Skeletal muscle satellite cell (primary cell): ENCODE measurements at regions not wholly inside any gene's neighbourhood (a gene's known extent, or its start where the extent isn't known, plus 50 kb on each side); places are given as distances from the start of the nearest gene placed in this dataset.

Source experiments
- H3K27me3 ChIP-seq: 2 replicates; pipeline ENCODE4 v1.7.0; 2013; ENCODE audit warnings: low read length; ENCODE audit not compliant: control insufficient read depth, insufficient read depth
- H3K36me3 ChIP-seq: 2 replicates; pipeline ENCODE4 v1.7.0; 2013; ENCODE audit warnings: mild to moderate bottlenecking, control low read depth, low read length; ENCODE audit not compliant: insufficient read depth
- H3K4me1 ChIP-seq: 2 replicates; pipeline ENCODE4 v1.7.0; 2013; ENCODE audit warnings: low read length; ENCODE audit not compliant: control insufficient read depth, insufficient read depth
- H3K4me2 ChIP-seq: 2 replicates; pipeline ENCODE4 v1.7.0; 2013; ENCODE audit warnings: mild to moderate bottlenecking, low read length
- H3K4me3 ChIP-seq: 2 replicates; pipeline ENCODE4 v1.7.0; 2013; ENCODE audit warnings: low read length
- H3K9ac ChIP-seq: 2 replicates; pipeline ENCODE4 v1.7.0; 2013; ENCODE audit warnings: mild to moderate bottlenecking, low read depth, low read length, moderate library complexity
- H3K9me3 ChIP-seq: replicated peaks from 2 replicates; pipeline ENCODE4 v1.7.0; 2013; ENCODE audit warnings: mild to moderate bottlenecking, control low read depth, low read length

GRCh38 chr20:12177657-12178293, 260.1 kb downstream of the BTBD3 start:
- H3K9me3 ChIP-seq: no peaks in the 10 kb centered on the region
- no peak overlapping the region for H3K9ac ChIP-seq

GRCh38 chr20:12179692-12180091, 262.0 kb downstream of the BTBD3 start:
- H3K36me3 ChIP-seq: no peaks in the 10 kb centered on the region
- H3K4me3 ChIP-seq: no peak overlapping the region
- H3K4me1 ChIP-seq: peaks cover 6% of the 10 kb centered on the region
- no peak overlapping the region for H3K4me2 ChIP-seq
- H3K9ac ChIP-seq: no peak overlapping the region
- H3K27me3 ChIP-seq: no peaks in the 10 kb centered on the region
- H3K9me3 ChIP-seq: no peaks in the 10 kb centered on the region

More at GRCh38 chr20:12177657-12178293, 260.1 kb downstream of the BTBD3 start:
- H3K4me2 ChIP-seq: no peak overlapping the region
- H3K36me3 ChIP-seq: no peaks in the 10 kb centered on the region
- H3K4me3 ChIP-seq: no peak overlapping the region
- peaks cover 6% of the 10 kb centered on the region for H3K4me1 ChIP-seq
- no peaks in the 10 kb centered on the region for H3K27me3 ChIP-seq

GRCh38 chr20:12180107-12180661, 262.5 kb downstream of the BTBD3 start:
- no peaks in the 10 kb centered on the region for H3K9me3 ChIP-seq
- no peak overlapping the region for H3K9ac ChIP-seq
- H3K4me1 ChIP-seq: peaks cover 6% of the 10 kb centered on the region
- H3K4me2 ChIP-seq: no peak overlapping the region
- no peaks in the 10 kb centered on the region for H3K36me3 ChIP-seq
- no peak overlapping the region for H3K4me3 ChIP-seq
- no peaks in the 10 kb centered on the region for H3K27me3 ChIP-seq

- no peak overlapping the region for H3K4me3 ChIP-seq
- no peaks in the 10 kb centered on the region for H3K4me1 ChIP-seq
- H3K9ac ChIP-seq: no peak overlapping the region
- H3K9me3 ChIP-seq: no peaks in the 10 kb centered on the region
- no peaks in the 10 kb centered on the region for H3K36me3 ChIP-seq
- no peak overlapping the region for H3K4me2 ChIP-seq
- H3K27me3 ChIP-seq: no peaks in the 10 kb centered on the region
Measured at GRCh38 chr20:12198281-12198680, 280.6 kb downstream of the BTBD3 start.

- no peaks in the 10 kb centered on the region for H3K9me3 ChIP-seq
- H3K9ac ChIP-seq: no peak overlapping the region
- H3K4me3 ChIP-seq: no peak overlapping the region
- H3K4me1 ChIP-seq: no peaks in the 10 kb centered on the region
- H3K4me2 ChIP-seq: no peak overlapping the region
- no peaks in the 10 kb centered on the region for H3K36me3 ChIP-seq
- no peaks in the 10 kb centered on the region for H3K27me3 ChIP-seq
Measured at GRCh38 chr20:12199703-12200102, 282.0 kb downstream of the BTBD3 start.

- Histone ChIP-seq H3K9me3 (no peaks in the 10 kb centered on the region), H3K9ac (no peak overlapping the region), H3K4me3 (no peak overlapping the region), H3K27me3 (no peaks in the 10 kb centered on the region), H3K36me3 (no peaks in the 10 kb centered on the region), H3K4me2 (no peak overlapping the region), H3K4me1 (no peaks in the 10 kb centered on the region)
Measured at GRCh38 chr20:12201289-12201991, 283.7 kb downstream of the BTBD3 start.

GRCh38 chr20:12203399-12203798, 285.7 kb downstream of the BTBD3 start:
- no peak overlapping the region for H3K4me2 ChIP-seq
- no peaks in the 10 kb centered on the region for H3K27me3 ChIP-seq
- no peak overlapping the region for H3K4me3 ChIP-seq
- no peaks in the 10 kb centered on the region for H3K36me3 ChIP-seq
- H3K9me3 ChIP-seq: no peaks in the 10 kb centered on the region
- no peaks in the 10 kb centered on the region for H3K4me1 ChIP-seq
- no peak overlapping the region for H3K9ac ChIP-seq

- no peak overlapping the region for H3K9ac ChIP-seq
- H3K4me3 ChIP-seq: no peak overlapping the region
- H3K36me3 ChIP-seq: no peaks in the 10 kb centered on the region
- H3K27me3 ChIP-seq: no peaks in the 10 kb centered on the region
- no peak overlapping the region for H3K4me2 ChIP-seq
- H3K4me1 ChIP-seq: no peaks in the 10 kb centered on the region
- no peaks in the 10 kb centered on the region for H3K9me3 ChIP-seq
Measured at GRCh38 chr20:12203981-12204380, 286.3 kb downstream of the BTBD3 start.

GRCh38 chr20:12207875-12208274, 290.2 kb downstream of the BTBD3 start:
- no peaks in the 10 kb centered on the region for H3K4me1 ChIP-seq
- H3K9ac ChIP-seq: no peak overlapping the region
- no peaks in the 10 kb centered on the region for H3K9me3 ChIP-seq
- H3K27me3 ChIP-seq: no peaks in the 10 kb centered on the region
- no peaks in the 10 kb centered on the region for H3K36me3 ChIP-seq
- H3K4me3 ChIP-seq: no peak overlapping the region
- H3K4me2 ChIP-seq: no peak overlapping the region

- H3K9me3 ChIP-seq: no peaks in the 10 kb centered on the region
- H3K4me1 ChIP-seq: no peaks in the 10 kb centered on the region
- no peaks in the 10 kb centered on the region for H3K36me3 ChIP-seq
- no peak overlapping the region for H3K9ac ChIP-seq
- H3K27me3 ChIP-seq: no peaks in the 10 kb centered on the region
- no peak overlapping the region for H3K4me3 ChIP-seq
- no peak overlapping the region for H3K4me2 ChIP-seq
Measured at GRCh38 chr20:12210591-12210990, 292.9 kb downstream of the BTBD3 start.

- Histone ChIP-seq H3K9me3 (no peaks in the 10 kb centered on the region), H3K27me3 (no peaks in the 10 kb centered on the region), H3K4me1 (no peaks in the 10 kb centered on the region), H3K36me3 (no peaks in the 10 kb centered on the region), H3K4me2 (no peak overlapping the region), H3K9ac (no peak overlapping the region), H3K4me3 (no peak overlapping the region)
Measured at GRCh38 chr20:12211361-12211760, 293.7 kb downstream of the BTBD3 start.

GRCh38 chr20:12217382-12217781, 299.7 kb downstream of the BTBD3 start:
- Histone ChIP-seq H3K36me3 (no peaks in the 10 kb centered on the region), H3K9ac (no peak overlapping the region), H3K4me1 (no peaks in the 10 kb centered on the region), H3K4me3 (no peak overlapping the region), H3K27me3 (no peaks in the 10 kb centered on the region), H3K4me2 (no peak overlapping the region), H3K9me3 (no peaks in the 10 kb centered on the region)
